Neural progenitor cell (in vitro differentiated cells): ENCODE measurements at regions not wholly inside any gene's neighbourhood (a gene's known extent, or its start where the extent isn't known, plus 50 kb on each side); places are given as distances from the start of the nearest gene placed in this dataset.

Experiments used
- CTCF ChIP-seq: fragments of 200-600 bp; sonication (generic); IDR thresholded peaks from 2 replicates; pipeline ENCODE4 v1.5.1; 2017; ENCODE audit warnings: antibody characterized with exemption, mild to moderate bottlenecking
- EZH2 ChIP-seq: fragments of 200-600 bp; sonication (generic); IDR thresholded peaks from 2 replicates; pipeline ENCODE4 v1.6.1; 2017; ENCODE audit warnings: antibody characterized with exemption, mild to moderate bottlenecking, moderate library complexity
- EZH2phosphoT487 ChIP-seq: fragments of 200-600 bp; sonication (generic); IDR thresholded peaks from 2 replicates; pipeline ENCODE4 v1.6.1; 2017; ENCODE audit warnings: antibody characterized with exemption

- no peak for TF ChIP-seq EZH2
- no peak for TF ChIP-seq CTCF
- no peak for TF ChIP-seq EZH2phosphoT487
Observed at GRCh38 chr9:115382865-115383264, 264.9 kb upstream of the TNC start.
